A673 (cell line): ENCODE measurements at regions not wholly inside any gene's neighbourhood (a gene's known extent, or its start where the extent isn't known, plus 50 kb on each side); places are given as distances from the start of the nearest gene placed in this dataset.

ENCODE experiments used
- EZH2 ChIP-seq: fragments of 200-600 bp; sonication (generic); IDR thresholded peaks from 2 replicates; pipeline ENCODE4 v1.6.1; 2017; ENCODE audit warnings: borderline replicate concordance, low read depth, mild to moderate bottlenecking, mixed read lengths, antibody characterized with exemption, low read length; ENCODE audit not compliant: poor library complexity, severe bottlenecking
- TF ChIP-seq, protein P1 (sequence below): fragments of 300-800, 200-600 bp; sonication (generic); conservative IDR thresholded peaks from 2 replicates; pipeline ENCODE4 v1.5.1; 2017; ENCODE audit warnings: low read depth, mild to moderate bottlenecking, antibody characterized with exemption, low read length, moderate library complexity, mixed read lengths

DNA sequence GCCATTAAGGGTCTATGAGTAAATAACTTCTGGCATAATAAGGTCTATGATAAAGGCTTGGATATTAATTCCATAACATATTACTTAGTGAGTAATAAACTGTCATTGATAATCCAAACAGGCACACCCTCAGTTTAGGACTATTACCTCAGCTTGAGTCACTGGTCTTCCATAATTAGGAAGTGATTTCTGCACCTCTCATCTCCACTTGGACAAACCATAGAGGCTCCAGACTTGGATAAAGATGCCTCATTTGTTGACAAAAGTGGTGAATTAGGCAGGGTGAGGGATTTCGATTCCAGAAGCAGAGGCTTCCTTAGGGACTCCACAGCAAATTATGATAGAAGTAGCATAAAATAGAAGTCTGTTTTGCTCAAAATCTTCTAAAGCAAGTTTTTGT is 127.5 kb upstream of the MTAP start:
- TF ChIP-seq, protein P1, sequence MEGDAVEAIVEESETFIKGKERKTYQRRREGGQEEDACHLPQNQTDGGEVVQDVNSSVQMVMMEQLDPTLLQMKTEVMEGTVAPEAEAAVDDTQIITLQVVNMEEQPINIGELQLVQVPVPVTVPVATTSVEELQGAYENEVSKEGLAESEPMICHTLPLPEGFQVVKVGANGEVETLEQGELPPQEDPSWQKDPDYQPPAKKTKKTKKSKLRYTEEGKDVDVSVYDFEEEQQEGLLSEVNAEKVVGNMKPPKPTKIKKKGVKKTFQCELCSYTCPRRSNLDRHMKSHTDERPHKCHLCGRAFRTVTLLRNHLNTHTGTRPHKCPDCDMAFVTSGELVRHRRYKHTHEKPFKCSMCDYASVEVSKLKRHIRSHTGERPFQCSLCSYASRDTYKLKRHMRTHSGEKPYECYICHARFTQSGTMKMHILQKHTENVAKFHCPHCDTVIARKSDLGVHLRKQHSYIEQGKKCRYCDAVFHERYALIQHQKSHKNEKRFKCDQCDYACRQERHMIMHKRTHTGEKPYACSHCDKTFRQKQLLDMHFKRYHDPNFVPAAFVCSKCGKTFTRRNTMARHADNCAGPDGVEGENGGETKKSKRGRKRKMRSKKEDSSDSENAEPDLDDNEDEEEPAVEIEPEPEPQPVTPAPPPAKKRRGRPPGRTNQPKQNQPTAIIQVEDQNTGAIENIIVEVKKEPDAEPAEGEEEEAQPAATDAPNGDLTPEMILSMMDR: no peak
- no peak for TF ChIP-seq EZH2
